H1 (cell line): ENCODE measurements at regions not wholly inside any gene's neighbourhood (a gene's known extent, or its start where the extent isn't known, plus 50 kb on each side); places are given as distances from the start of the nearest gene placed in this dataset.

ENCODE experiments used
- CTCF ChIA-PET: fragments of 300-600 bp; sonication (Branson Sonifier 250); formaldehyde crosslinking; loops from one replicate; lab custom pipeline; 2021; ENCODE audit not compliant: partially characterized antibody; lab: Charles Lee
- POLR2A ChIA-PET: fragments of 300-600 bp; sonication (Branson Sonifier 250); formaldehyde crosslinking; loops from one replicate; lab custom pipeline; 2021; ENCODE audit warnings: inconsistent platforms; ENCODE audit not compliant: partially characterized antibody; lab: Charles Lee
- DNase-seq, 2 experiments: peaks; one replicate each; pipeline versions ENCODE4 v3.0.0 to v3.0.0-alpha.2; 2010 to 2022; ENCODE audit warnings: low spot score in 2 of 2, low read depth in 1 of 2, mixed read lengths in 1 of 2
- FAIRE-seq: peaks from 2 replicates; lab custom pipeline; 2011; peaks lifted over from hg19 to GRCh38; lab: Jason Lieb, UNC
- H2AFZ ChIP-seq: 2 replicates; pipeline ENCODE4 v1.8.1; 2012; ENCODE audit warnings: low read length, inconsistent platforms
- H2AK5ac ChIP-seq: 2 replicates; pipeline ENCODE4 v1.6.1; 2013; ENCODE audit warnings: low read depth, low read length
- H2BK120ac ChIP-seq: replicated peaks from 2 replicates; pipeline ENCODE3; 2013; ENCODE audit warnings: low read depth, low read length, inconsistent platforms
- H2BK12ac ChIP-seq: 2 replicates; pipeline ENCODE4 v1.6.1; 2013; ENCODE audit warnings: low read depth, low read length
- H2BK15ac ChIP-seq: 2 replicates; pipeline ENCODE4 v1.6.1; 2013; ENCODE audit warnings: low read length
- H2BK20ac ChIP-seq: 2 replicates; pipeline ENCODE4 v1.6.1; 2013; ENCODE audit warnings: low read length
- H2BK5ac ChIP-seq: 2 replicates; pipeline ENCODE4 v1.6.1; 2013; ENCODE audit warnings: low read depth, low read length
- H3K14ac ChIP-seq: 2 replicates; pipeline ENCODE4 v1.6.1; 2013; ENCODE audit warnings: inconsistent platforms; ENCODE audit not compliant: insufficient read length
- H3K18ac ChIP-seq: 2 replicates; pipeline ENCODE4 v1.6.1; 2013; ENCODE audit warnings: low read length; ENCODE audit errors: extremely low read depth
- H3K23ac ChIP-seq: 2 replicates; pipeline ENCODE4 v1.6.1; 2013; ENCODE audit warnings: inconsistent platforms; ENCODE audit not compliant: insufficient read length
- H3K23me2 ChIP-seq: 2 replicates; pipeline ENCODE4 v1.6.1; 2013; ENCODE audit warnings: low read depth, low read length
- H3K27ac ChIP-seq: 2 replicates; pipeline ENCODE4 v1.6.1; 2011; ENCODE audit warnings: low read depth, low read length, inconsistent platforms
- H3K27me3 ChIP-seq, 4 experiments: replicated peaks in 1 of 4; 1 replicate in 1 of 4; 2 replicates in 3 of 4; pipeline versions ENCODE4 v1.6.1 to v1.8.1; 2011 to 2013; ENCODE audit warnings: low read length in 3 of 4, mild to moderate bottlenecking in 3 of 4, inconsistent platforms in 2 of 4, mixed read lengths in 2 of 4, moderate library complexity in 1 of 4; ENCODE audit not compliant: control insufficient read depth in 3 of 4, insufficient read depth in 3 of 4; ENCODE audit errors: extremely low read depth in 1 of 4
- H3K36me3 ChIP-seq, 4 experiments: 2 replicates each; pipeline versions ENCODE4 v1.6.1 to v1.8.1; 2011 to 2013; ENCODE audit warnings: mild to moderate bottlenecking in 4 of 4, low read length in 3 of 4, moderate library complexity in 2 of 4, control low read depth in 1 of 4, inconsistent platforms in 1 of 4; ENCODE audit not compliant: insufficient read depth in 4 of 4, control insufficient read depth in 2 of 4
- H3K4ac ChIP-seq: replicated peaks from 2 replicates; pipeline ENCODE3; 2013; ENCODE audit warnings: low read length, low read depth, mixed read lengths, inconsistent platforms; ENCODE audit not compliant: insufficient read length
- H3K4me1 ChIP-seq, 4 experiments: replicated peaks in 1 of 4; 1 replicate in 1 of 4; 2 replicates in 3 of 4; pipeline versions ENCODE4 v1.6.1 to v1.8.1; 2011 to 2013; ENCODE audit warnings: low read length in 3 of 4, inconsistent platforms in 2 of 4, mixed read lengths in 1 of 4; ENCODE audit not compliant: insufficient read depth in 4 of 4, control insufficient read depth in 3 of 4
- H3K4me2 ChIP-seq, 2 experiments: 2 replicates each; pipeline versions ENCODE4 v1.6.1 to v1.8.1; 2011 to 2013; ENCODE audit warnings: low read depth in 2 of 2, low read length in 2 of 2, control low read depth in 1 of 2, inconsistent platforms in 1 of 2, mild to moderate bottlenecking in 1 of 2; ENCODE audit not compliant: insufficient read depth in 1 of 2
- H3K4me3 ChIP-seq, 4 experiments: fragments of 200-600, 300-600 bp in 1 of 4; sonication (generic), shearing (Covaris generic), sonication (Bioruptor Twin) in 1 of 4; 2 replicates each; pipeline versions ENCODE4 v1.5.1 to v1.8.1; 2011 to 2016; ENCODE audit warnings: low read length in 4 of 4, low read depth in 3 of 4, control low read depth in 2 of 4, inconsistent platforms in 2 of 4, mild to moderate bottlenecking in 2 of 4, mixed read lengths in 1 of 4, moderate library complexity in 1 of 4; ENCODE audit not compliant: insufficient read depth in 2 of 4; ENCODE audit errors: extremely low read depth in 1 of 4
- H3K56ac ChIP-seq: replicated peaks from 2 replicates; pipeline ENCODE3; 2013; ENCODE audit warnings: low read depth, mild to moderate bottlenecking, mixed read lengths, low read length, inconsistent platforms; ENCODE audit not compliant: insufficient read length
- H3K79me1 ChIP-seq: 2 replicates; pipeline ENCODE4 v1.6.1; 2013; ENCODE audit warnings: low read depth, low read length, control low read depth
- H3K79me2 ChIP-seq, 2 experiments: 2 replicates each; pipeline versions ENCODE4 v1.6.1 to v1.8.1; 2012 to 2013; ENCODE audit warnings: low read length in 2 of 2, mild to moderate bottlenecking in 2 of 2, inconsistent platforms in 1 of 2; ENCODE audit not compliant: insufficient read depth in 2 of 2, control insufficient read depth in 1 of 2
- H3K9ac ChIP-seq, 4 experiments: replicated peaks in 1 of 4; 1 replicate in 1 of 4; 2 replicates in 3 of 4; pipeline versions ENCODE4 v1.6.1 to v1.8.1; 2011 to 2013; ENCODE audit warnings: low read depth in 3 of 4, low read length in 3 of 4, control low read depth in 2 of 4, mild to moderate bottlenecking in 2 of 4, moderate library complexity in 2 of 4, inconsistent platforms in 1 of 4; ENCODE audit errors: extremely low read depth in 1 of 4
- H3K9me3 ChIP-seq, 2 experiments: 2 replicates each; pipeline versions ENCODE4 v1.6.1 to v1.8.1; 2012 to 2013; ENCODE audit warnings: mild to moderate bottlenecking in 2 of 2, moderate library complexity in 2 of 2, control low read depth in 1 of 2, inconsistent platforms in 1 of 2, low read depth in 1 of 2, low read length in 1 of 2, mixed read lengths in 1 of 2; ENCODE audit not compliant: insufficient read depth in 2 of 2
- H4K20me1 ChIP-seq, 2 experiments: replicated peaks in 1 of 2; 2 replicates each; pipeline versions ENCODE3 to v1.8.1; 2011 to 2013; ENCODE audit warnings: inconsistent platforms in 2 of 2, low read length in 2 of 2, mild to moderate bottlenecking in 1 of 2; ENCODE audit not compliant: insufficient read depth in 2 of 2, control insufficient read depth in 1 of 2
- H4K5ac ChIP-seq: 2 replicates; pipeline ENCODE4 v1.6.1; 2013; ENCODE audit warnings: low read length, low read depth, mixed read lengths, inconsistent platforms; ENCODE audit not compliant: insufficient read length
- H4K8ac ChIP-seq: 2 replicates; pipeline ENCODE4 v1.8.0; 2013; ENCODE audit warnings: mild to moderate bottlenecking, moderate library complexity, low read length, inconsistent platforms; ENCODE audit not compliant: insufficient read depth; ENCODE audit errors: extremely low read depth
- H4K91ac ChIP-seq: replicated peaks from 2 replicates; pipeline ENCODE3; 2013; ENCODE audit warnings: low read length, mixed read lengths, inconsistent platforms; ENCODE audit not compliant: insufficient read length
- E2F6 ChIP-seq: IDR thresholded peaks from 2 replicates; pipeline ENCODE4 v1.6.1; 2012; ENCODE audit warnings: inconsistent platforms
- EZH2 ChIP-seq: fragments of 200-600 bp; sonication (generic); IDR thresholded peaks from 2 replicates; pipeline ENCODE4 v1.7.1; 2012; ENCODE audit warnings: low read depth, mild to moderate bottlenecking, moderate library complexity, low read length, inconsistent platforms; ENCODE audit not compliant: severe bottlenecking
- KDM4A ChIP-seq: IDR thresholded peaks from one replicate; pipeline ENCODE4 v1.7.1; 2012; ENCODE audit warnings: low read depth, mild to moderate bottlenecking, moderate library complexity, low read length, inconsistent platforms; ENCODE audit not compliant: severe bottlenecking
- NRF1 ChIP-seq: IDR thresholded peaks from 2 replicates; pipeline ENCODE4 v1.6.1; 2011; ENCODE audit warnings: mild to moderate bottlenecking, low read depth, low read length, improper control_type of control experiment
- PHF8 ChIP-seq: fragments of 200-600 bp; sonication (generic); conservative IDR thresholded peaks from 2 replicates; pipeline ENCODE4 v1.7.1; 2012; ENCODE audit warnings: low read depth, mild to moderate bottlenecking, inconsistent platforms, low read length, moderate library complexity
- POLR2AphosphoS5 ChIP-seq: IDR thresholded peaks from 2 replicates; pipeline ENCODE4 v1.6.1; 2011; ENCODE audit warnings: low read depth, low read length
- SAP30 ChIP-seq: fragments of 300-600 bp; sonication (generic); IDR thresholded peaks from 2 replicates; pipeline ENCODE4 v1.7.1; 2012; ENCODE audit warnings: low read length, moderate library complexity, mild to moderate bottlenecking, inconsistent platforms; ENCODE audit not compliant: insufficient read depth, insufficient replicate concordance
- WGBS, 2 experiments: shearing (Covaris generic) in 1 of 2; methylation state at CpG; one replicate each; pipeline versions ENCODE4 v1.1.6 to v1.1.7; 2013 to 2015; ENCODE audit warnings: low lambda C conversion rate in 2 of 2, mixed read lengths in 2 of 2, inconsistent platforms in 1 of 2, low coverage in 1 of 2, missing lambda C conversion rate in 1 of 2; ENCODE audit not compliant: insufficient replicate concordance in 2 of 2, insufficient coverage in 1 of 2, insufficient read length in 1 of 2; ENCODE audit errors: extremely low coverage in 1 of 2, missing lambda C conversion rate in 1 of 2; 5-methylcytosine and 5-hydroxymethylcytosine counted together

DNA sequence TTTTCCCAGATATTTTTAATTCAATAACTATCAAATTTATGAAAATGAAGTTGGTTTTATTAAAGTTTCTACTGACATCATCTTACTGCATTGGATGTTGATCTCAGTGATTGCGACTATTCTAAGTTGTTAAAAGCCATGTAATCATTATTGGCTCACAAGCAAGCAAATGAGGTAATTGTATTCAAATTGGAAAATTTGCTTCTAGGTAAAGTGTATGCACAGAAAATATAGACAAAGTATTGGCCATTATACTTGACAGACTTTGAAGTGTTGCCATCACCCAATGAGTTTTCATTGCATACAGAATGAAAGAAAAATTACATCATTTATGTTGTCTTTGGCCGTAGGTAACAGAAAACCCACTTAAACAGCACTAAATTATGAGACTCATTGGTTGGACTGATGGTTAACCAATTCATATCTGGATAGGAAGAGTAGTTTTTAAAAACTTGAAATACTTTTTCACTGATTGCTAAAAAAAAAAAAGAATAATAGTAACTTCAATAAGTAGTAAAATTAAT lies 299.2 kb downstream of the USP25 start:
- Histone ChIP-seq H4K5ac (no peak overlapping the region), H4K91ac (no peak overlapping the region)
- no peak for FAIRE-seq

More for the DNA sequence above, 299.2 kb downstream of the USP25 start:
- H4K8ac ChIP-seq = no peak overlapping the region
- 83% methylated on average over 2 of the region's 2 CpGs; no CpG with 5 or more reads in 1 of the 2 experiments for WGBS, 2 experiments
- no peak overlapping the region for H3K4ac ChIP-seq
- H3K18ac ChIP-seq = no peak overlapping the region
- H3K79me2 ChIP-seq = no peaks in the 10 kb centered on the region
- H4K20me1 ChIP-seq = no peaks in the 10 kb centered on the region
- ChIA-PET POLR2A (no interaction called here), CTCF (interaction anchor here (0.6 kb wide), 1 partner anchor 143 kb away, joined by 3 read pairs; no protein-coding TSS in a partner anchor)
- H3K27me3 ChIP-seq = no peaks in the 10 kb centered on the region
- H3K56ac ChIP-seq = no peak overlapping the region
- no peak overlapping the region for H3K23ac ChIP-seq
- no peak overlapping the region for H2BK120ac ChIP-seq
- H3K79me1 ChIP-seq = no peaks in the 10 kb centered on the region
- H2BK15ac ChIP-seq = no peak overlapping the region
- no peak overlapping the region for H3K4me2 ChIP-seq
- H3K4me1 ChIP-seq = no peaks in the 10 kb centered on the region
- no peaks in the 10 kb centered on the region for H3K36me3 ChIP-seq
- no peak for DNase-seq
- H3K9ac ChIP-seq = no peak overlapping the region
- H3K9me3 ChIP-seq = no peaks in the 10 kb centered on the region; a peak in 1 of 4 replicates
- H2BK5ac ChIP-seq = no peak overlapping the region
- H3K23me2 ChIP-seq = no peaks in the 10 kb centered on the region
- no peak overlapping the region for H2BK12ac ChIP-seq
- no peak overlapping the region for H2AK5ac ChIP-seq
- no peak overlapping the region for H3K4me3 ChIP-seq
- no peak overlapping the region for H3K14ac ChIP-seq
- TF ChIP-seq E2F6 = no peak
- TF ChIP-seq SAP30 = no peak
- TF ChIP-seq EZH2 = no peak
- TF ChIP-seq PHF8 = no peak
- TF ChIP-seq KDM4A = no peak
- TF ChIP-seq NRF1 = no peak
- TF ChIP-seq POLR2AphosphoS5 = no peak
- no peak overlapping the region for H2AFZ ChIP-seq
- H2BK20ac ChIP-seq = no peak overlapping the region
- no peak overlapping the region for H3K27ac ChIP-seq
